Spleen (tissue), 11 donors: ENCODE measurements at regions not wholly inside any gene's neighbourhood (a gene's known extent, or its start where the extent isn't known, plus 50 kb on each side); places are given as distances from the start of the nearest gene placed in this dataset.
A peak's percentile ranks its signal among the peaks of the same experiment; 100 is the strongest.

Source experiments
- DNase-seq: peaks from one replicate; pipeline ENCODE4 v3.0.0-alpha.2; 2020
- H3K27ac ChIP-seq, 8 donors: fragments of 200-600 bp; sonication (generic) in 7 of 8; 1 replicate in 4 of 8; 2 replicates in 4 of 8; pipeline versions ENCODE4 v1.5.0 to v1.8.0; 2016 to 2021; ENCODE audit warnings: inconsistent platforms in 4 of 8, mild to moderate bottlenecking in 4 of 8, moderate library complexity in 1 of 8
- H3K27me3 ChIP-seq, 7 donors: fragments of 200-600 bp; sonication (generic) in 6 of 7; replicated peaks in 1 of 7; 1 replicate in 4 of 7; 2 replicates in 3 of 7; pipeline versions ENCODE4 v1.5.0 to v1.8.0; 2016 to 2021; ENCODE audit warnings: inconsistent platforms in 3 of 7, mild to moderate bottlenecking in 1 of 7
- H3K36me3 ChIP-seq, 6 donors: fragments of 200-600 bp; sonication (generic) in 5 of 6; 1 replicate in 4 of 6; 2 replicates in 2 of 6; pipeline versions ENCODE4 v1.5.0 to v1.8.0; 2016 to 2021; ENCODE audit warnings: inconsistent platforms in 2 of 6
- H3K4me1 ChIP-seq, 6 donors: fragments of 200-600 bp; sonication (generic) in 5 of 6; 1 replicate in 3 of 6; 2 replicates in 3 of 6; pipeline versions ENCODE4 v1.5.0 to v1.8.0; 2016 to 2021; ENCODE audit warnings: inconsistent platforms in 3 of 6
- H3K4me3 ChIP-seq, 8 donors: fragments of 200-600 bp; sonication (generic) in 7 of 8; 1 replicate in 4 of 8; 2 replicates in 4 of 8; pipeline versions ENCODE4 v1.5.0 to v1.8.0; 2016 to 2021; ENCODE audit warnings: inconsistent platforms in 4 of 8, mild to moderate bottlenecking in 4 of 8, moderate library complexity in 2 of 8
- H3K9me3 ChIP-seq, 8 donors: fragments of 200-600 bp; sonication (generic) in 7 of 8; 1 replicate in 4 of 8; 2 replicates in 4 of 8; pipeline versions ENCODE4 v1.5.0 to v1.8.0; 2016 to 2021; ENCODE audit warnings: inconsistent platforms in 4 of 8
- CTCF ChIP-seq, 11 experiments: fragments of 200-600 bp in 7 of 11; fragments of 450-650 bp in 4 of 11; sonication (generic) in 4 of 11; IDR thresholded peaks in 8 of 11; conservative IDR thresholded peaks in 3 of 11; 1 replicate in 7 of 11; 2 replicates in 4 of 11; pipeline versions ENCODE4 v1.4.0 to v1.8.0; 2016 to 2021; ENCODE audit warnings: antibody characterized with exemption in 11 of 11, inconsistent platforms in 4 of 11, mild to moderate bottlenecking in 1 of 11
- POLR2A ChIP-seq, 3 donors: fragments of 450-650 bp; IDR thresholded peaks; one replicate each; pipeline ENCODE4 v1.5.1; 2017; ENCODE audit warnings: antibody characterized with exemption in 3 of 3, mild to moderate bottlenecking in 1 of 3
- POLR2AphosphoS5 ChIP-seq, 3 donors: sonication (generic); formaldehyde crosslinking; IDR thresholded peaks; one replicate each; pipeline ENCODE4 v1.5.1; 2017; ENCODE audit warnings: antibody characterized with exemption in 3 of 3
- WGBS, 5 donors: extraction: QIAGEN DNeasy Blood & Tissue Kit in 3 of 5; methylation state at CpG; one replicate each; pipeline versions ENCODE4 v1.1.5 to v1.1.7; 2013 to 2018; 5-methylcytosine and 5-hydroxymethylcytosine counted together
- intact Hi-C: fragments of 100-400 bp; cut with DNase I; formaldehyde crosslinking; loops from one replicate; pipeline ENCODE4 v1.15.0; 2023; ENCODE audit warnings: low total_unique reads
- donor health status: healthy with polysubstance abuse.
- donor health status: DM: no; HTN: no; CAD: no; lungs with moderate emphysema.
- donor health status: DM: no; HTN: no; CAD: no.
- donor health status: Bipolar disorder and iron deficiency.
- donor health status: healthy.
- donor health status: DM: no; HTN: no; CAD: no.
- donor health status: DM: yes; HTN: yes; CAD: no.

- intact Hi-C loops = no loop called here
Measured at GRCh38 chr12:115174920-115175319, 490.9 kb upstream of the TBX3 start.

GRCh38 chr12:115172521-115172920 is 488.5 kb upstream of the TBX3 start:
- Histone ChIP-seq H3K27ac (no peak overlapping the region), H3K4me1 (no peaks in the 10 kb centered on the region), H3K36me3 (no peaks in the 10 kb centered on the region), H3K9me3 (no peaks in the 10 kb centered on the region), H3K27me3 (no peaks in the 10 kb centered on the region), H3K4me3 (no peak overlapping the region)
- TF ChIP-seq POLR2AphosphoS5 (IDR thresholded peaks at IDR 0.05) (no peak), POLR2A (IDR thresholded peaks at IDR 0.05) (no peak), CTCF (IDR thresholded peaks at IDR 0.05 in 8 of 11, conservative IDR thresholded peaks at IDR 0.05 in 3 of 11) (no peak)
- intact Hi-C loops = no loop called here
- 90 to 96% (median 93%) methylated on average over 5 of the region's 5 CpGs for WGBS, 5 donors
- no peak for DNase-seq

More at GRCh38 chr12:115174920-115175319, 490.9 kb upstream of the TBX3 start:
- Histone ChIP-seq H3K27me3 (no peaks in the 10 kb centered on the region), H3K9me3 (no peaks in the 10 kb centered on the region), H3K4me3 (no peak overlapping the region), H3K36me3 (no peaks in the 10 kb centered on the region), H3K4me1 (no peaks in the 10 kb centered on the region), H3K27ac (no peak overlapping the region)
- DNase-seq = no peak
- no peak for TF ChIP-seq POLR2AphosphoS5 (IDR thresholded peaks at IDR 0.05)
- TF ChIP-seq POLR2A (IDR thresholded peaks at IDR 0.05) = no peak
- no peak for TF ChIP-seq CTCF (IDR thresholded peaks at IDR 0.05 in 8 of 11, conservative IDR thresholded peaks at IDR 0.05 in 3 of 11)
- WGBS, 5 donors = 41 to 61% (median 56%) methylated on average over 12 of the region's 12 CpGs

GRCh38 chr12:115169981-115170380 is 486.0 kb upstream of the TBX3 start:
- H3K36me3 ChIP-seq = no peaks in the 10 kb centered on the region
- no peaks in the 10 kb centered on the region for H3K27me3 ChIP-seq
- intact Hi-C loops = no loop called here
- no peak overlapping the region for H3K27ac ChIP-seq
- no peaks in the 10 kb centered on the region for H3K4me1 ChIP-seq
- H3K4me3 ChIP-seq = no peak overlapping the region
- TF ChIP-seq CTCF (IDR thresholded peaks at IDR 0.05 in 8 of 11, conservative IDR thresholded peaks at IDR 0.05 in 3 of 11) (no peak), POLR2AphosphoS5 (IDR thresholded peaks at IDR 0.05) (no peak)
- DNase-seq = no peak
- WGBS, 5 donors = 68 to 85% (median 75%) methylated on average over 2 of the region's 2 CpGs
- no peaks in the 10 kb centered on the region for H3K9me3 ChIP-seq

GRCh38 chr12:115166698-115167315 is 482.8 kb upstream of the TBX3 start:
- DNase-seq = no peak
- Histone ChIP-seq H3K9me3 (no peaks in the 10 kb centered on the region), H3K4me3 (no peak overlapping the region), H3K36me3 (no peaks in the 10 kb centered on the region), H3K27me3 (no peaks in the 10 kb centered on the region), H3K4me1 (no peaks in the 10 kb centered on the region), H3K27ac (no peak overlapping the region)
- intact Hi-C loops = no loop called here
- WGBS, 5 donors = 48 to 70% (median 61%) methylated on average over 5 of the region's 5 CpGs
- TF ChIP-seq POLR2AphosphoS5 (IDR thresholded peaks at IDR 0.05) (no peak), CTCF (IDR thresholded peaks at IDR 0.05 in 8 of 11, conservative IDR thresholded peaks at IDR 0.05 in 3 of 11) (peak in 1 of 11 experiments; percentile 21)
